Hepatocyte (in vitro differentiated cells): ENCODE measurements at regions not wholly inside any gene's neighbourhood (a gene's known extent, or its start where the extent isn't known, plus 50 kb on each side); places are given as distances from the start of the nearest gene placed in this dataset.

Source experiments
- EZH2phosphoT487 ChIP-seq: fragments of 200-600 bp; sonication (generic); IDR thresholded peaks from one replicate; pipeline ENCODE4 v1.6.1; 2018; ENCODE audit warnings: antibody characterized with exemption, mild to moderate bottlenecking, low read depth, moderate library complexity; ENCODE audit not compliant: unreplicated experiment, severe bottlenecking
- TF ChIP-seq, protein P1 (sequence below): fragments of 200-600 bp; sonication (generic); IDR thresholded peaks from 2 replicates; pipeline ENCODE4 v1.5.1; 2016; ENCODE audit warnings: antibody characterized with exemption, mild to moderate bottlenecking; ENCODE audit not compliant: poor library complexity

- TF ChIP-seq, protein P1, sequence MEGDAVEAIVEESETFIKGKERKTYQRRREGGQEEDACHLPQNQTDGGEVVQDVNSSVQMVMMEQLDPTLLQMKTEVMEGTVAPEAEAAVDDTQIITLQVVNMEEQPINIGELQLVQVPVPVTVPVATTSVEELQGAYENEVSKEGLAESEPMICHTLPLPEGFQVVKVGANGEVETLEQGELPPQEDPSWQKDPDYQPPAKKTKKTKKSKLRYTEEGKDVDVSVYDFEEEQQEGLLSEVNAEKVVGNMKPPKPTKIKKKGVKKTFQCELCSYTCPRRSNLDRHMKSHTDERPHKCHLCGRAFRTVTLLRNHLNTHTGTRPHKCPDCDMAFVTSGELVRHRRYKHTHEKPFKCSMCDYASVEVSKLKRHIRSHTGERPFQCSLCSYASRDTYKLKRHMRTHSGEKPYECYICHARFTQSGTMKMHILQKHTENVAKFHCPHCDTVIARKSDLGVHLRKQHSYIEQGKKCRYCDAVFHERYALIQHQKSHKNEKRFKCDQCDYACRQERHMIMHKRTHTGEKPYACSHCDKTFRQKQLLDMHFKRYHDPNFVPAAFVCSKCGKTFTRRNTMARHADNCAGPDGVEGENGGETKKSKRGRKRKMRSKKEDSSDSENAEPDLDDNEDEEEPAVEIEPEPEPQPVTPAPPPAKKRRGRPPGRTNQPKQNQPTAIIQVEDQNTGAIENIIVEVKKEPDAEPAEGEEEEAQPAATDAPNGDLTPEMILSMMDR = no peak
- TF ChIP-seq EZH2phosphoT487 = no peak
Measured at GRCh38 chr3:5376761-5377160, 189.3 kb downstream of the EDEM1 start.
